OCI-LY3 (cell line): ENCODE measurements at regions not wholly inside any gene's neighbourhood (a gene's known extent, or its start where the extent isn't known, plus 50 kb on each side); places are given as distances from the start of the nearest gene placed in this dataset.

Source experiments
- EZH2phosphoT487 ChIP-seq: fragments of 200-600 bp; shearing (Covaris generic); IDR thresholded peaks from 2 replicates; pipeline ENCODE4 v1.6.1; 2018; ENCODE audit warnings: antibody characterized with exemption, mixed run types, low read depth
- TF ChIP-seq, protein P1 (sequence below): fragments of 200-600, 300-600 bp; sonication (generic); IDR thresholded peaks from 2 replicates; pipeline ENCODE4 v1.5.1; 2014; ENCODE audit warnings: antibody characterized with exemption, low read length, low read depth

DNA sequence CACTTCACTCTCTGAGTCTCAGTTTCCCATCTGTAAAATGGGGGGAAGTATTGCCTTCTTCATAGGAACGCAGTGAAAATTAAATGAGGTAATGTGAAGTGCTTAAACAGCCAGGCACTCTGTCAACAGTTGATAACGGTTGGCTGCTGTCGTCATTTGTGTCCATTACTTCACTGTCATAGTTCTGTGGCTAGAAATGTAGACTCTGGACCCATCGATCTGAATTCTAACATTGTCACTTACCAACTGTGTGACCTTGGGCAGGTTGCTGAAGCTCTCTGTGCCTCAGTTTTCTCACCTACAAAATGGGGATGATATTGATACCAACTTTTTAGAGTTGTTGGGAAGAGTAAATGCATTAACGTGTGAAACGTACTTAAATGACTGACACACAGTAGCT is 152.6 kb downstream of the PTPRU start:
- TF ChIP-seq, protein P1, sequence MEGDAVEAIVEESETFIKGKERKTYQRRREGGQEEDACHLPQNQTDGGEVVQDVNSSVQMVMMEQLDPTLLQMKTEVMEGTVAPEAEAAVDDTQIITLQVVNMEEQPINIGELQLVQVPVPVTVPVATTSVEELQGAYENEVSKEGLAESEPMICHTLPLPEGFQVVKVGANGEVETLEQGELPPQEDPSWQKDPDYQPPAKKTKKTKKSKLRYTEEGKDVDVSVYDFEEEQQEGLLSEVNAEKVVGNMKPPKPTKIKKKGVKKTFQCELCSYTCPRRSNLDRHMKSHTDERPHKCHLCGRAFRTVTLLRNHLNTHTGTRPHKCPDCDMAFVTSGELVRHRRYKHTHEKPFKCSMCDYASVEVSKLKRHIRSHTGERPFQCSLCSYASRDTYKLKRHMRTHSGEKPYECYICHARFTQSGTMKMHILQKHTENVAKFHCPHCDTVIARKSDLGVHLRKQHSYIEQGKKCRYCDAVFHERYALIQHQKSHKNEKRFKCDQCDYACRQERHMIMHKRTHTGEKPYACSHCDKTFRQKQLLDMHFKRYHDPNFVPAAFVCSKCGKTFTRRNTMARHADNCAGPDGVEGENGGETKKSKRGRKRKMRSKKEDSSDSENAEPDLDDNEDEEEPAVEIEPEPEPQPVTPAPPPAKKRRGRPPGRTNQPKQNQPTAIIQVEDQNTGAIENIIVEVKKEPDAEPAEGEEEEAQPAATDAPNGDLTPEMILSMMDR: no peak
- TF ChIP-seq EZH2phosphoT487: no peak
